Endothelial cell of umbilical vein (primary cell): ENCODE measurements at regions not wholly inside any gene's neighbourhood (a gene's known extent, or its start where the extent isn't known, plus 50 kb on each side); places are given as distances from the start of the nearest gene placed in this dataset.

Source experiments
- EZH2 ChIP-seq: IDR thresholded peaks from 2 replicates; pipeline ENCODE4 v1.6.1; 2012; ENCODE audit warnings: borderline replicate concordance, low read depth, mild to moderate bottlenecking, moderate library complexity, low read length, inconsistent platforms; ENCODE audit not compliant: severe bottlenecking
- FOS ChIP-seq: IDR thresholded peaks from 2 replicates; pipeline ENCODE4 v1.6.1; 2011; ENCODE audit warnings: mild to moderate bottlenecking, low read length, moderate library complexity, borderline replicate concordance; ENCODE audit not compliant: insufficient read depth
- GATA2 ChIP-seq: IDR thresholded peaks from 2 replicates; pipeline ENCODE4 v1.7.0; 2011; ENCODE audit warnings: low read depth, mild to moderate bottlenecking, moderate library complexity, mixed read lengths, low read length; ENCODE audit not compliant: insufficient read length, insufficient read depth
- JUN ChIP-seq: IDR thresholded peaks from 2 replicates; pipeline ENCODE4 v1.6.1; 2011; ENCODE audit warnings: borderline replicate concordance, low read depth; ENCODE audit not compliant: insufficient read length, insufficient read depth
- MYC ChIP-seq: IDR thresholded peaks from one replicate; pipeline ENCODE4 v1.6.1; 2011; ENCODE audit warnings: mild to moderate bottlenecking, low read depth, low read length
- POLR2A ChIP-seq: IDR thresholded peaks from 2 replicates; pipeline ENCODE4 v1.6.1; 2012; ENCODE audit warnings: low read depth, mild to moderate bottlenecking, control low read depth, low read length
- POLR2AphosphoS5 ChIP-seq: IDR thresholded peaks from 2 replicates; pipeline ENCODE4 v1.6.1; 2012; ENCODE audit warnings: low read depth, mild to moderate bottlenecking, control low read depth, low read length, moderate library complexity; ENCODE audit not compliant: insufficient read depth
- TF ChIP-seq, protein P1 (sequence below), 2 donors: IDR thresholded peaks; 1 replicate in 1 of 2; 2 replicates in 1 of 2; pipeline ENCODE4 v1.5.1; 2011; ENCODE audit warnings: low read length in 2 of 2, mild to moderate bottlenecking in 2 of 2, moderate library complexity in 2 of 2, control low read depth in 1 of 2, inconsistent platforms in 1 of 2, low read depth in 1 of 2; ENCODE audit not compliant: insufficient read depth in 1 of 2; ENCODE audit errors: extremely low read depth in 1 of 2
- TF ChIP-seq, protein P2 (sequence below): IDR thresholded peaks from 2 replicates; pipeline ENCODE4 v1.6.1; 2011; ENCODE audit not compliant: insufficient read depth, insufficient read length

DNA sequence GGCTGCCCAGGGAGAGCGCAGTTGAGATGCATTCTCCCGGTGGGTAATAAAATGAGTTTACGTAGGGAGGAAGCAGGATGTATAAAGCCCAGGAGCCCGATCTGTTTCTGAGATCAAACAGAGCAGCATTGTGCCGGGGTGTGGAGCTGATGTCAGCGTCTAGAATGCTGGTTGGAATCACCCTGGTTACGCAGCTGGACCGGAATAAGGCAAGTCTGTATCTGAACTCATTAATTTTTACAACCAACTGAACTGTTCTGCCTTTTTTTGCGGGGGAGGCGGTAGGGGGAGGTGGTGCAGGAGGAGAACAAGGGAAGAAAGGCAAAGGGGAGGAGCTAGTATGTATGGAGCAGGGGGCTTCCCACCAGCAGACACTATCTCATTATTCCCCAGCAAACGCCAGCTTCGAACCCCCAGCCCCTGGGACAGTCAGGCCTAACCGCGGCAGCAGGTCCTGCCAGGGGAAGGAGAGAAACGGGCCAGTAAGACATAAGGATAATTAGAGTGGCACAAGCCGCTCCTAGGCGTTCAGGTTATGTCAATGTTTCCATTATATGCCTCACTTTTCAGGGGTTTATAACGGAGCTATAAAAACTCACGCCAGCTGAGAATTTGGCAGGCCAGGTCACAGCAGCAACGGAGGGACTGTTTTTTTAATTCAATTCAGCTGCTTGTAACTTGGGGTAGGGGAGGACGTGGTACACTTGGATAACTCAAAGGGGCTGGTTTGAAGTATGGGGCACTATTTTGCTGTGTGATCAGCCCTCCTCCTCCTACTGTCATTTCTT is 175.3 kb upstream of the HES1 start:
- TF ChIP-seq EZH2 (no peak), FOS (no peak), JUN (no peak), POLR2A (no peak), POLR2AphosphoS5 (no peak), GATA2 (no peak), MYC (no peak)
- TF ChIP-seq, protein P1, sequence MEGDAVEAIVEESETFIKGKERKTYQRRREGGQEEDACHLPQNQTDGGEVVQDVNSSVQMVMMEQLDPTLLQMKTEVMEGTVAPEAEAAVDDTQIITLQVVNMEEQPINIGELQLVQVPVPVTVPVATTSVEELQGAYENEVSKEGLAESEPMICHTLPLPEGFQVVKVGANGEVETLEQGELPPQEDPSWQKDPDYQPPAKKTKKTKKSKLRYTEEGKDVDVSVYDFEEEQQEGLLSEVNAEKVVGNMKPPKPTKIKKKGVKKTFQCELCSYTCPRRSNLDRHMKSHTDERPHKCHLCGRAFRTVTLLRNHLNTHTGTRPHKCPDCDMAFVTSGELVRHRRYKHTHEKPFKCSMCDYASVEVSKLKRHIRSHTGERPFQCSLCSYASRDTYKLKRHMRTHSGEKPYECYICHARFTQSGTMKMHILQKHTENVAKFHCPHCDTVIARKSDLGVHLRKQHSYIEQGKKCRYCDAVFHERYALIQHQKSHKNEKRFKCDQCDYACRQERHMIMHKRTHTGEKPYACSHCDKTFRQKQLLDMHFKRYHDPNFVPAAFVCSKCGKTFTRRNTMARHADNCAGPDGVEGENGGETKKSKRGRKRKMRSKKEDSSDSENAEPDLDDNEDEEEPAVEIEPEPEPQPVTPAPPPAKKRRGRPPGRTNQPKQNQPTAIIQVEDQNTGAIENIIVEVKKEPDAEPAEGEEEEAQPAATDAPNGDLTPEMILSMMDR (IDR thresholded peaks at IDR 0.05; ENCODE audit: extremely low read depth in 1 of 2, insufficient read depth in 1 of 2, low read depth in 1 of 2, low read length in 2 of 2) = no peak
- TF ChIP-seq, protein P2, sequence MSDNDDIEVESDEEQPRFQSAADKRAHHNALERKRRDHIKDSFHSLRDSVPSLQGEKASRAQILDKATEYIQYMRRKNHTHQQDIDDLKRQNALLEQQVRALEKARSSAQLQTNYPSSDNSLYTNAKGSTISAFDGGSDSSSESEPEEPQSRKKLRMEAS = no peak
